GM19455 (cell line): ENCODE measurements at regions not wholly inside any gene's neighbourhood (a gene's known extent, or its start where the extent isn't known, plus 50 kb on each side); places are given as distances from the start of the nearest gene placed in this dataset.

Source experiments
- ATAC-seq: cut with Tn5 transposase; IDR thresholded peaks from one replicate; pipeline ENCODE4 v1.9.1; 2021; ENCODE audit not compliant: unreplicated experiment

- ATAC-seq, result no peak
Measured at GRCh38 chr11:11081288-11081687, 223.4 kb upstream of the ZBED5 start.

- ATAC-seq, result no peak
Measured at GRCh38 chr11:11078344-11079086, 220.7 kb upstream of the ZBED5 start.

GRCh38 chr11:11077898-11078297, 220.0 kb upstream of the ZBED5 start:
- no peak for ATAC-seq

GRCh38 chr11:11076879-11077278, 219.0 kb upstream of the ZBED5 start:
- ATAC-seq, result no peak

DNA sequence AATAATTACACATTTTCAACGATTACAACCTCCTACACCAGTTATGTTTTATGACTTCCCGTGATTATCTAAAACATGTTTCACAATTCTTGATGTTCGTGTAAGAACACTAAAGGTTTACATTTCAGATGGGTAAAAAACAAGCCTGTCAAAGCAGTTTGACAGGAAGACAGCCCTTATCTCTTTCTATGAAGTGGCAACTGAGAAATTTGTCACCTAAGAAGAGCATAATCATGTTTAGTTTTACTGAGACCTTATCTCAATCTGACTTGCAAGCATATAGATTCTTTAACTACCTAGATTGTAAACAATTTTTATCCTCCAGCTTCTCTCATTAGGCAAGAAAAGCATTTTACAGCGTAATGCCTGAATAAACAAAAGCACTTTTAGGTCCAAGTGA, 218.4 kb upstream of the ZBED5 start:
- ATAC-seq, result no peak

DNA sequence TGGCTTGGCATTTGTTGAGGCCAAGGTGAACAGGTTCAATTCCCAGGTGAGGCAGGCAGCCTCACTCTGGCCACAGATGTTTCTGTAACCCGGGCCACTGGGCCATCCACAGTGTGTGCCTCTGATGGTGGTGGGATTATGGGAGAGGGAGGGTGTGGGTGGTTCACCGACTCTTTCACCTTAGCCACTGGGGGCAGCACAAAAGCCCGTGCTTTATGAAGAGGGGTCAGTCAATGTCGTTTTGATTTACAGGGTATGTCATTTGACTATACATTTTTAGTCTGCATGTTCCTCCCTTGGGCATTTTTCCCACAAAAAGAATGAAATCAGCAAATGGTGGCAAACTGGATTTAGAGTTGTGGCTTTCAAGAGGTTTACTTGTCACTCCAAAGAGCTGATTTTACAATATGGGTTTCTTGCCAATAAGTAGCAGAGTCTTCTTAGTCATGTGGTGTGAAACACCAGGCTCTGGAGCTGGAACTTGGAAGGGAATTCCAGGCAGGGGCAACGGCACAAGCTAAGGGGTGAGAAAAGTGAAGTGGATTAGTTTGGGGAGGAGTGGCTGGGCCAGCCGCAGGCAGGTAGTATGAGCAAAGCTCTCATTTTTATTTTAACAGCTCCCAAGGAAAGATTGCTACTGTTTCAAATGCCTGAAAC, 217.8 kb upstream of the ZBED5 start:
- no peak for ATAC-seq

DNA sequence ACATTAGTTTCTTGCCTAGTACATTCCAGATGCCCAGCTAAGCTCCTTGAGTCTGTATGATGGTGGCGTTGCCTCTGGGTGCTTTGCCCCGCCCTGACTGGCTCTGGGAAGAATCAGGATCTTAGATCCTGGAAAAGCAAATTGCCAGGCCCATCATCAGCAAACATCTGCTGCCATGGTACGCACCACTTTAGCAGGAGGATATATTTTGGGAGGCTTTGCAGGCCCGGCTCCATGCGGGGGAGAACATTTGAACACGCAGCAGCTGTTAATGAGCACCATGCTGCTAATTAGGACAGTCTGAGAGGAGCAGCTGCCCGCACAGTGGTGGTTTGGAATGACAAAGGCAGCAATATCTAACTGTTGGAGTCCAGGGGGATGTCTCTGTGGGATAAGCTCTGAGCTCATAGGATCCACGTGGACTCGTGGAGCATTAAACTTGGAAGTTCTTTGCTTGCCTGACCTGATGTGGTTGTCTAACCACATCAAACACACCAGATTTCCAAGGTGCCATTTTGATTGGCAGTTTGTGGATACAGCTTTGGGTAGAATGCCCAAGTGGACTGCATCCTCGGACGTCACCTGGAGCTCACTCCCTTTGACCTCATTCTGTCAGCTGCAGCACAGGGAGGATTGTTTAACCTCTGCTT, 217.0 kb upstream of the ZBED5 start:
- ATAC-seq, result no peak

DNA sequence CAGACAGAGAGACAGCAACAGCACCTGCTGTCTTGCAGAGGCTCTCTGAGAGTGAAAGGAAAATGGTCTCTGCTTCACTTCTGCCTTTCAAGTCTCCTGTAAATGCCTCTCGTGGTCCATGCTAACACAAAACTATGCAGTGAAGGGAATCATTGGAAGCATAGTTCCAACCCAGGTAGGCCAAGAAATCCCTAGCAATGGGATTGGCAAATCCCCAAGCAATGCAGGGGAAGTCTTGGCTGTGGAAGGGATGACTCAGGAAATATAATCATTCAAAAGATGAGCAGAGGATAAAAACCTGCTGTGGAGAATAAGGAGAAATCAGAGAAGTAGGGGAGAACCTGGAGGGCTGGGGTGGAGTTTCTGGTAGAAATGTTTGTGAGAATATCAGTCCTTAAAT, 216.1 kb upstream of the ZBED5 start:
- ATAC-seq, result no peak

- no peak for ATAC-seq
Measured at GRCh38 chr11:11072067-11072466, 214.2 kb upstream of the ZBED5 start.

DNA sequence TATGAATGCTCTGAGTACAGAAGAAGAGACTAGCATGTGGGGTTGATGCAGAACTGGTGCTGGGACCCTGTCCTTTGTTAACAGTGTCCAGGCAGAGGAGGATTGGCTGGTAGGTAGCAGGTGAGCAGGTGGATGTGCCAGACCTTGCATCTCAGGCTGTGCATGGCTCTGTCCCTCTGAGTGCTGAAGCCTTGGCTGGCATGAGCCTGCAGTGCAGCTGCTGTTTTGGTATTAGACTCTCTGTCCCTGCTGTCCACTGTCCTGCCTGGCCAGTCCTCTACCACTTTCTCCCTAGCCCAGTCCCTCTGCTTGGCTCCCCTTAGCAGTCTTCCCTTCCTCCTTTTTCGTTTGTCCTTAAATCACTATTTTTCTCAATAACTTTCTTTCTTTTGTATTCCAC, 213.6 kb upstream of the ZBED5 start:
- no peak for ATAC-seq

DNA sequence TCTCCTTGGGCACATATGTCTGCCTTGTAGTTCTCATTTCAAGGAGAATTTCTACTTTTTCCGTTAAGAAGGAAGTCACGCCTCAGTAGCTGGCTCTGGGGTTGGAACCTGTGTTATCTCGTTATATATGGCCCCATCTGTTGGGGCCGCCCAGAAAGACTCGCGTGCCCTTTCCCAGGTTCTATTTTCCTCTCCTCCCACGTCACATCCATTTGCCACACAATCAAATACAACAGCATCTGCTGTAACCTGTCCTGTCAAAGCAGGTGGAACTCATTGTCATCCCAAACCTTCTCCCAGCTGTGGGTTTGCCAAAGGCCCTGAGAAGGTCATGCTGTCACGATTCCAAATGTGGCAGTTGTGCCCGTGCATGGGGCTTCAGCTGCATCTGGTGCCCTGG, 213.1 kb upstream of the ZBED5 start:
- no peak for ATAC-seq

DNA sequence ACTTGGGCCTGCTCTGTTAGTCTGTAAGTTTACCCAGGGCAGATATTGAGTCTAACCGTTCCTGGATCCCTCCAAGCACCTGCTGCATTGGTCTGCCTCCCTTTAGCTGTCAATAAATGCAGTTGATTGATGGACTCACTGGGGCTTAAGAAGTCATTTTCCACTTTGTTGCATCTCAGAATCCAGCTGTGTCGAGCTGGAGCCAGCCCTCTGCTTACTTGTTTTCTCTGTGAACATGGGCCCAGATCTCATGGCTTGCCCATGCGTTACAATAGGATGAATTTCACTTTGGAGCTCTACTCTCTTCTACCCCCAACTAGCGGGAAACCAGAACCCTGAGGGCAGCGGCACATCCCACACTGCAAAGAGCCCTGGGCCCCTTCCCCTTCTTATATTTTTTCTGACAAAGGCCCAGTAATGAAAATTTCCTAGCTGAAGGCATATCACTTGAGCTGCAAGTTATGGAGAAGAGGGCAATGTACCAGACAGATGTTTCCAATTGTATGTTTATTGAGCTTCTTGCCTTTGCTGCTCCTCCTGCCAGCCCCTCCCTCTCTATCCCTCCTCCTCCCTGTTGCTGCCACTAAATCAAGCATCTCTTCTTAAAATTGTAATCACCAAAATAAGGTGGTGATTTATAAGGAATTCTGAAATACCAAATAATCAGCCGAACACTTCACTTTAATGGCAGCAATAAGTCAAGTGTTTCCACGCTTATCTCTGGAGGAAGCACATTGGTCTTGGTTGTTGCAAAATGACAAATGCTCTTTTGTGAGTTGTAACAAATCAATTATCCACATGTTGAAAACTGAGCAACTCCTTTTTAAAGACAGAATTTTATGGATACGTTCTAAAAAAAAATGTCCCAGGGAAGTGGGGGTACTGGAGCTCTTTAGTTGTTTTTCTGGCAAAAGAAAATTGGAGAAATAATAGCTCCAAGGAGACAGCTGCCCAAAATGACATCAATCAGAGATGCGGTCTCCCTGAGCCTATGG, 212.3 kb upstream of the ZBED5 start:
- no peak for ATAC-seq

- ATAC-seq, result no peak
Measured at GRCh38 chr11:11068113-11068512, 210.3 kb upstream of the ZBED5 start.

- no peak for ATAC-seq
Measured at GRCh38 chr11:11065396-11065795, 207.5 kb upstream of the ZBED5 start.

DNA sequence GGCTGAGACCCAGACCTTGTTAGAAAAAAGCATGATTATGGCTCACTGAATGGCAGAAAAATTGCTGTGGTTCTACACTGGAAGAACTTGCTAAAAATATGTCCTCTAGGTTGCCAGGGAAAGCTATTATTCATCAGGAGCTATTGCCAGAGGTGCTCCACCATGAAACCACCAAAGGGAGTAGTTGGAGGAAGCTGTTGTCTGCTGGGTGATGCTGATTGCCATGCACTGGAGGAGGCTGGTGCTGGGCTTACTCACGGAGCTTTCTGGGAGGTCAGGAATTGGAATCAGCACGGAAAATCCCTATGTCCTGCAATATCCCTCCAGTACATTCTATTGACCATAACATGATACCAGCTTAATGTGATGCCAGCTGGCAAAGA, 199.6 kb upstream of the ZBED5 start:
- ATAC-seq, result no peak

DNA sequence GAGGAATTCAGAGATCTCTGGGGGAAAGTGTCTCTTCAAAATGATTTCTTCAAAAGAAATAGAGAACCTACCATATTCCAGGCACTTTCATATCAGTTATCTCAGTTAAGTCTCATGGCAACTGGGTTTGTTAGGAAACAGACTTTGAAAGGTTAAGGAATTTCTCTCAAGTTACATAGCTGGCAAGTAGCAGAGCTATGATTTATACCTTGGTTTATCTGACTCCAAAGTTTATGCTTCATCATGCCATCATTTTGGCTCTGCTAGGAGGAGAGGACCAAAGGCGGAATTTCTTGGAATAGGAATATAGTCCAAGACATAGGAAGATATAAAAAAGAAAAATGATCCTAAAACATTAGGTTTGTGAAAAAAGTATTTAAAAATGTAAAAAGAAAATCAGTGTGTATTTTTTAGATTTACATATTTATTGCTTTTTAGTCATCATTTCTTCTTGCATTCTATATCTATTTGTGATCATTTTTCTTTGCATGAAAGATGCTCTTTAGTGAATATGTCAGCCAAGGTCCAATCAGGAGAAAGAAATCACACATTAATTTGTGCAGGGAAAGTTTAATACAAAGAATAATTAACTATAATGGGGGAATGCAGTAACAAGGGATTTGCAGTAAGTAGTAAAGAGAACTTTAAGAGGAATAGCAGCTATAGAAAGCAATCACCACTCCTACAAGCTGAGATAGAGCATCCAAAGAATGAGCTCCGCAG, 199.1 kb upstream of the ZBED5 start:
- no peak for ATAC-seq

GRCh38 chr11:11056316-11056715, 198.5 kb upstream of the ZBED5 start:
- ATAC-seq, result no peak

DNA sequence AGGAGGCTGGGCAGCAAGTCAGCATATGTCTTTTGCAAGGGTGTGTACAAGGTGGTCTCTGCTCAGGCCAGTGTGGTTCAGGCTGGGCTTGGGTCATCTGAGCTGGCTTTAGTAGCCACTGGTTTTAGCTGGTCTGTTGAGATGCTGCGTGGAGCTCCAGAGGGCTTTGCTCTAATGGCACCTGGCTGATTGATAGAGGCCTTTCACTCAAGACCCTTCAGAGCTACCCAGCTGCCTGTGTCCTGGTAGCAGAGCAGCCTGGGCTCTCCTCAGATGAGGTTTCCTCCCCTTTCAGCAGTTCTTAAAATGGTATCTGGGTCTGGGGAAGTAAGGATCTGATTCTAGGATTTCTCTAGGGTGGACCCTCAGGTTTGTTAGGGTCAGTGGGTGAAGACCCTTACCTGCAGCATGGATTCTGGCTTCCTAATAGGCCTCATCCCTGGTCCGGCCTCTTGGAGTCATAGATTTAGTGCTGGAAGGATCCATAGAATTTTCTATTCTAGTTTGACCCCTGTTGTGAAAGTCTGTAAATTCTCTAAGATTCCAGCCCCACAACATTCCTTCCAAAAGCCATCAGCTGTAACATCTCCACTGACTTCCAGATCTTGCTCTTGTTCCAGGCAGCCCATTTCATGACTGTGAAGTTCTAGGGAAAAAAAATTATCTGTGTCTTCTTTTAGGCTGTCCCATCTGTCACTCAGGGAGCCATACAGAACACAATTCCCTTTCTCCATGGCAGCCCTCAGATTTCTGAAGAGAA, 190.2 kb upstream of the ZBED5 start:
- ATAC-seq, result no peak

DNA sequence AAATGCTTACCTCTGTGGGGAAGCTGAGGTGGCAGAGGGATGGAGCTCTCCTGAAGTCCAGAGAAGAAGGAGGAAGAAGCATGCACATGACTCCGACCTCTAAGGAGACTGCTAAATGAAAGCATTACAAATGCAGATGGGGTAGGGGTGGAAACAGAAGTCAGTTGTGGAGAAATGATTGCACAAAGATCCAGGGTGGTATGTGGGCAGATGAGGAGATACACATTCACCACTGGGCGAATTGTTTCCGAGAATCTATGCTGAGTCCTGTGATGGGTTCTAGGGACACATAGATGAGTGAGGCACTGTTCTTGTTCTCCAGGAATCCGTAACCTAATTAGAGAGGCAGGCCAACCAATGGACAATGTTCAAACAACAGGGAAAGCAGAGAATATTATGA, 188.9 kb upstream of the ZBED5 start:
- ATAC-seq, result no peak
